Right atrium auricular region (tissue), 2 donors: ENCODE measurements at regions not wholly inside any gene's neighbourhood (a gene's known extent, or its start where the extent isn't known, plus 50 kb on each side); places are given as distances from the start of the nearest gene placed in this dataset.
A peak's percentile ranks its signal among the peaks of the same experiment; 100 is the strongest.

Experiments
- DNase-seq: peaks from one replicate; pipeline ENCODE4 v3.0.0-alpha.2; 2019; ENCODE audit warnings: low spot score
- H3K27ac ChIP-seq, 2 donors: fragments of 200-600 bp; sonication (generic); 1 replicate in 1 of 2; 2 replicates in 1 of 2; pipeline ENCODE4 v1.5.1; 2016 to 2019
- H3K27me3 ChIP-seq, 2 donors: fragments of 200-600 bp; sonication (generic); one replicate each; pipeline versions ENCODE4 v1.5.1 to v1.6.0; 2017 to 2019
- H3K36me3 ChIP-seq: fragments of 200-600 bp; sonication (generic); one replicate; pipeline ENCODE4 v1.5.1; 2016
- H3K4me1 ChIP-seq, 2 donors: fragments of 200-600 bp; sonication (generic); one replicate each; pipeline versions ENCODE4 v1.5.1 to v1.6.0; 2017 to 2019
- H3K4me3 ChIP-seq, 2 donors: fragments of 200-600 bp; sonication (generic); 1 replicate in 1 of 2; 2 replicates in 1 of 2; pipeline ENCODE4 v1.5.1; 2017 to 2019; ENCODE audit warnings: mild to moderate bottlenecking in 1 of 2, moderate library complexity in 1 of 2
- H3K9me3 ChIP-seq, 2 donors: fragments of 200-600 bp; sonication (generic); one replicate each; pipeline ENCODE4 v1.5.1; 2019
- CTCF ChIP-seq, 2 donors: fragments of 200-600 bp; sonication (generic); IDR thresholded peaks; one replicate each; pipeline ENCODE4 v1.5.1; 2019; ENCODE audit warnings: antibody characterized with exemption in 2 of 2

DNA sequence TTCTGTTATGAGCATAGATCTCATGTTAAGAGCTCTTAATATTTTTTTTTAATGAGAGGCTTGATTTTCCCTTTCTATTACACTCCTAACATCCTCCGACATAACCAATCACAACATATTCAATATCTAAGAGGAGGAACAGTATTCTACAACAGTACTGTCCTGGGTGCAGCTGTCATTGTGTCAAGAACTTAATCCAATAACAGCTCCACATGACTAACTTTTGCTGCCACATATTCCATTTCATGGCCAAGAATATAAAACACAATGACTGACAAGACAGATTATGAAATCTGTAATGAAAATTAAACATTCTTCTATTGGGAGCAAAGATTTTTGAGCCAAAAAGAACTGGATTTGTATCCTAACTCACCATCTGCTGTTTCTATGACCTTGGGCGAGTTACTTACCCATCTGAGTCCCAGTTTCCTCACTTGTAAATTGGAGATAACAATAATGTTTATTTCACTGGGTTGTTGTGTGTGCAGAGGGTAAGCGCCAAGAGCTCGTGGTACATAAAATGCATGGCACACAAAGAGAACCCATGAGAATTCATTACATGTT lies 405.6 kb downstream of the SPRY1 start:
- Histone ChIP-seq H3K36me3 (no peaks in the 10 kb centered on the region), H3K4me3 (no peak overlapping the region), H3K4me1 (peaks cover 0 to 8% of the 10 kb centered on the region in 2 donors), H3K27ac (peak overlapping the region in 1 of 2 donors; percentile 20), H3K27me3 (no peaks in the 10 kb centered on the region), H3K9me3 (peaks cover 0 to 21% of the 10 kb centered on the region in 2 donors)
- no peak for TF ChIP-seq CTCF (IDR thresholded peaks at IDR 0.05)
- no peak for DNase-seq

DNA sequence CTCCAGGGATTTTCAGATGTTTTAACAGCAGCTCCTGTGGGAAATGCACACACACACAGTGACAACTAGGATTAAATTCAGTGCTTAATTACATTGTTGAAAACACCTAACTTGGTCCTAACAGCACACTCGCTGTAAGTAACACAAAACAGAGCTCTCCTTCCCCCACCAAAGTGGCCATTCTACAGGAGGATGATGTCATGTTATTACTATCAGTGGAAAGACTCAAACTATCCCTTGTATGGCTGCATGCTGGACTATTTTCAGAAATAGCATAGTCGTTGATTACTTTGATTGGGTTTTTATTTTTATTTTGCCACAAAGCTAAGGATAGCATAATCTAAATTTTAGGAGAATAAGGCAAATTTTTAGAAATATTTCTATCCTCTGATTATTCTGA lies 406.3 kb downstream of the SPRY1 start:
- H3K27me3 ChIP-seq = no peaks in the 10 kb centered on the region
- peaks cover 0 to 8% of the 10 kb centered on the region in 2 donors for H3K4me1 ChIP-seq
- H3K4me3 ChIP-seq = no peak overlapping the region
- H3K36me3 ChIP-seq = no peaks in the 10 kb centered on the region
- TF ChIP-seq CTCF (IDR thresholded peaks at IDR 0.05) = no peak
- H3K27ac ChIP-seq = peak overlapping the region; percentile 4 to 37
- no peak for DNase-seq
- peaks cover 0 to 13% of the 10 kb centered on the region in 2 donors for H3K9me3 ChIP-seq

DNA sequence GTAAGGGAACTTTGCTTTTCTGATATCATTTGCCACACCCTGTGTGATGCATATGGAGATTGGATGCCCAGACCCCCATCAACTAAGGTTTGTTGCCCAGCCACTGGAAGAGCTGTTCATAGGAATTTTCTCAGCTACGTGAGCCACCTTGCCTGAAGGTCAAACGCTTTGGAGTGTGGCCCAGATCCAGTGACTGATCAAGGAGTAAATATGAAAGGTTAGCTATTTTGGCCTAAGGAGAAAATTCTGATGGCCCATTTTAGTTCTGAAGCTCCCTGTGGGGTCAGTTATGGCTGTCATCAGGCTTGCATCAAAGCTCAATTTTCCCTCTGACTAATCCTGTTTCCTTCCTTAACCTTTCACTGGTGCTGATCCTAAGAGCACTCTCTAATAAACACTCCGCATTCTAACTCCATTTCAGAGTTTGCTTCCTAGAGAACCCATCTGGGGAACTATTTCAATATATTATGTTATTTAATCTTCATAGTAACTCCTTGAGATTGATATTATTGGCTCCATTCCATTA lies 407.7 kb downstream of the SPRY1 start:
- Histone ChIP-seq H3K9me3 (no peaks in the 10 kb centered on the region), H3K4me3 (no peak overlapping the region), H3K36me3 (no peaks in the 10 kb centered on the region), H3K27ac (no peak overlapping the region), H3K27me3 (no peaks in the 10 kb centered on the region), H3K4me1 (peaks cover 0 to 8% of the 10 kb centered on the region in 2 donors)
- no peak for TF ChIP-seq CTCF (IDR thresholded peaks at IDR 0.05)
- DNase-seq = no peak

GRCh38 chr4:123806056-123806455 lies 409.5 kb downstream of the SPRY1 start:
- Histone ChIP-seq H3K4me1 (peaks cover 0 to 8% of the 10 kb centered on the region in 2 donors), H3K36me3 (no peaks in the 10 kb centered on the region), H3K9me3 (no peaks in the 10 kb centered on the region), H3K27ac (peak overlapping the region in 1 of 2 donors; percentile 17), H3K4me3 (no peak overlapping the region), H3K27me3 (no peaks in the 10 kb centered on the region)
- no peak for TF ChIP-seq CTCF (IDR thresholded peaks at IDR 0.05)
- no peak for DNase-seq

- no peak overlapping the region for H3K4me3 ChIP-seq
- H3K27ac ChIP-seq = no peak overlapping the region
- no peak for TF ChIP-seq CTCF (IDR thresholded peaks at IDR 0.05)
- H3K27me3 ChIP-seq = no peaks in the 10 kb centered on the region
- H3K9me3 ChIP-seq = no peaks in the 10 kb centered on the region
- no peaks in the 10 kb centered on the region for H3K36me3 ChIP-seq
- peaks cover 0 to 8% of the 10 kb centered on the region in 2 donors for H3K4me1 ChIP-seq
- DNase-seq = no peak
These were observed 410.6 kb downstream of the SPRY1 start for GRCh38 chr4:123807187-123807586.

GRCh38 chr4:123807866-123808265 lies 411.3 kb downstream of the SPRY1 start:
- H3K9me3 ChIP-seq = no peaks in the 10 kb centered on the region
- no peak overlapping the region for H3K4me3 ChIP-seq
- H3K36me3 ChIP-seq = no peaks in the 10 kb centered on the region
- H3K27me3 ChIP-seq = no peaks in the 10 kb centered on the region
- no peak for TF ChIP-seq CTCF (IDR thresholded peaks at IDR 0.05)
- DNase-seq = no peak
- H3K4me1 ChIP-seq = peaks cover 0 to 8% of the 10 kb centered on the region in 2 donors
- no peak overlapping the region for H3K27ac ChIP-seq
